ENCODE measurements at regions not wholly inside any gene's neighbourhood (a gene's known extent, or its start where the extent isn't known, plus 50 kb on each side); places are given as distances from the start of the nearest gene placed in this dataset.

DNA sequence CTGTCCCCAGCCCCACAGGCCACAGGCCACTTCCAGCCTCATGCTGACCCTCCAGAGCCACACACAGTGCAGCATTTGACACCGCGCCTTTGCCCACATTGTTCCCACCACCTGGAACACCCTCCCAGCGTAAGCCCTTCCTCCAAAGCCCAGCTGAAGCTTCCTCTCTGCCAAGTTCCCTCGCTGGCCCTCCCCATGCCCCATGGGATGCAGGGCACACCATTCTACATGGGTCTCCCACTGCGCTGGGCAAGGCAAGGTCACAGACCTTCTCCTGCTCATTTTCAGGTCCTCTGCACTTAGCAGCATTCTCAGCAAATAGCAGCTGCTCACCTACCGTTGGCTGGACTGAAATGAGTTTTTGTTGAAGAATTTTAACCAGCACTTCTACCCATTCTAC lies 455.5 kb downstream of the EIPR1 start:
- no peak for TF ChIP-seq POLR2A (IDR thresholded peaks at IDR 0.05)
- TF ChIP-seq, protein P1, sequence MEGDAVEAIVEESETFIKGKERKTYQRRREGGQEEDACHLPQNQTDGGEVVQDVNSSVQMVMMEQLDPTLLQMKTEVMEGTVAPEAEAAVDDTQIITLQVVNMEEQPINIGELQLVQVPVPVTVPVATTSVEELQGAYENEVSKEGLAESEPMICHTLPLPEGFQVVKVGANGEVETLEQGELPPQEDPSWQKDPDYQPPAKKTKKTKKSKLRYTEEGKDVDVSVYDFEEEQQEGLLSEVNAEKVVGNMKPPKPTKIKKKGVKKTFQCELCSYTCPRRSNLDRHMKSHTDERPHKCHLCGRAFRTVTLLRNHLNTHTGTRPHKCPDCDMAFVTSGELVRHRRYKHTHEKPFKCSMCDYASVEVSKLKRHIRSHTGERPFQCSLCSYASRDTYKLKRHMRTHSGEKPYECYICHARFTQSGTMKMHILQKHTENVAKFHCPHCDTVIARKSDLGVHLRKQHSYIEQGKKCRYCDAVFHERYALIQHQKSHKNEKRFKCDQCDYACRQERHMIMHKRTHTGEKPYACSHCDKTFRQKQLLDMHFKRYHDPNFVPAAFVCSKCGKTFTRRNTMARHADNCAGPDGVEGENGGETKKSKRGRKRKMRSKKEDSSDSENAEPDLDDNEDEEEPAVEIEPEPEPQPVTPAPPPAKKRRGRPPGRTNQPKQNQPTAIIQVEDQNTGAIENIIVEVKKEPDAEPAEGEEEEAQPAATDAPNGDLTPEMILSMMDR (IDR thresholded peaks at IDR 0.05): no peak

Data from body of pancreas (tissue), 4 donors.